K562 (cell line): ENCODE measurements at regions not wholly inside any gene's neighbourhood (a gene's known extent, or its start where the extent isn't known, plus 50 kb on each side); places are given as distances from the start of the nearest gene placed in this dataset.

Source experiments
- ATAC-seq: fragments of 200-7000 bp; cut with Tn5 transposase; 3 replicates; pipeline ENCODE4 v1.9.1; 2020; ENCODE audit warnings: moderate library complexity
- BruUV-seq: library from RNA; stranded (reverse); fragments of 400-500 nt; replicated peaks from 2 replicates; lab custom pipeline; 2021; lab: Mats Ljungman, UMichigan
- CTCF ChIA-PET: fragments of 300-600 bp; formaldehyde crosslinking; extraction: SDS; loops from one replicate; lab custom pipeline; 2021; ENCODE audit warnings: low intra/inter-chr PET ratio; lab: Yijun Ruan, JAX
- POLR2A ChIA-PET: fragments of 300-600, 350-650 bp; sonication (Branson Sonifier 250); formaldehyde crosslinking; extraction: SDS; loops from one replicate; lab custom pipeline; 2021; ENCODE audit warnings: antibody characterized with exemption, inconsistent platforms; lab: Yijun Ruan, JAX
- DNase-seq, 4 experiments: peaks; one replicate each; pipeline versions ENCODE4 v3.0.0 to v3.0.0-alpha.2; 2011 to 2018; ENCODE audit warnings: low spot score in 3 of 4, mixed read lengths in 3 of 4; ENCODE audit errors: extremely low read depth in 1 of 4
- FAIRE-seq: peaks from 2 replicates; lab custom pipeline; 2011; peaks lifted over from hg19 to GRCh38; lab: Jason Lieb, UNC
- H2AFZ ChIP-seq: 2 replicates; pipeline ENCODE4 v1.6.0; 2011; ENCODE audit warnings: low read depth, low read length, control low read depth, inconsistent platforms
- H3K27ac ChIP-seq: fragments of 200-600 bp; 3 replicates; pipeline ENCODE4 v1.8.0; 2011; ENCODE audit warnings: low read depth, mild to moderate bottlenecking, control low read depth, inconsistent platforms, low read length, moderate library complexity, mixed read lengths; ENCODE audit errors: extremely low read depth
- H3K27me3 ChIP-seq, 2 experiments: fragments of 300-600 bp in 1 of 2; 2 replicates in 1 of 2; 3 replicates in 1 of 2; pipeline versions ENCODE4 v1.6.0 to v1.8.0; 2011; ENCODE audit warnings: inconsistent platforms in 2 of 2, low read length in 2 of 2, mild to moderate bottlenecking in 1 of 2, mixed read lengths in 1 of 2, moderate library complexity in 1 of 2; ENCODE audit not compliant: control insufficient read depth in 2 of 2, insufficient read depth in 2 of 2
- H3K36me3 ChIP-seq: fragments of 300-600 bp; 3 replicates; pipeline ENCODE4 v1.8.0; 2011; ENCODE audit warnings: mild to moderate bottlenecking, low read length, inconsistent platforms; ENCODE audit not compliant: control insufficient read depth, insufficient read depth
- H3K4me1 ChIP-seq, 2 experiments: fragments of 200-600 bp in 1 of 2; replicated peaks in 1 of 2; 2 replicates in 1 of 2; 3 replicates in 1 of 2; pipeline versions ENCODE4 v1.5.1 to v1.8.0; 2011; ENCODE audit warnings: inconsistent platforms in 2 of 2, low read length in 2 of 2, mild to moderate bottlenecking in 1 of 2, mixed read lengths in 1 of 2, moderate library complexity in 1 of 2; ENCODE audit not compliant: control insufficient read depth in 2 of 2, insufficient read depth in 2 of 2
- H3K4me2 ChIP-seq: 2 replicates; pipeline ENCODE4 v1.6.1; 2011; ENCODE audit warnings: low read length, control low read depth, inconsistent platforms, mixed read lengths; ENCODE audit not compliant: insufficient read depth
- H3K4me3 ChIP-seq: fragments of 200-600 bp; sonication (generic), shearing (Covaris generic); 2 replicates; pipeline ENCODE4 v1.5.1; 2016; ENCODE audit warnings: control low read depth, inconsistent platforms
- H3K79me2 ChIP-seq: fragments of 200-600 bp; 3 replicates; pipeline ENCODE4 v1.8.0; 2011; ENCODE audit warnings: low read length, inconsistent platforms; ENCODE audit not compliant: control insufficient read depth, insufficient read depth
- H3K9ac ChIP-seq, 2 experiments: 2 replicates each; pipeline versions ENCODE4 v1.6.0 to v1.6.1; 2011; ENCODE audit warnings: low read depth in 2 of 2, low read length in 2 of 2, control low read depth in 1 of 2, inconsistent platforms in 1 of 2, mild to moderate bottlenecking in 1 of 2, mixed read lengths in 1 of 2; ENCODE audit not compliant: insufficient read depth in 1 of 2
- H3K9me1 ChIP-seq: one replicate; pipeline ENCODE4 v1.6.0; 2011; ENCODE audit warnings: inconsistent platforms, mild to moderate bottlenecking, low read length, moderate library complexity; ENCODE audit not compliant: control insufficient read depth, insufficient read depth
- H3K9me3 ChIP-seq: replicated peaks from 2 replicates; pipeline ENCODE4 v1.5.1; 2011; ENCODE audit warnings: low read depth, low read length, inconsistent platforms; ENCODE audit not compliant: control insufficient read depth, insufficient read depth
- H4K20me1 ChIP-seq: replicated peaks from 2 replicates; pipeline ENCODE4 v1.6.1; 2011; ENCODE audit warnings: low read length, inconsistent platforms, mixed read lengths; ENCODE audit not compliant: control insufficient read depth, insufficient read depth
- HDAC2 ChIP-seq: fragments of 450-650 bp; IDR thresholded peaks from 2 replicates; pipeline ENCODE4 v1.6.1; 2016; ENCODE audit warnings: mild to moderate bottlenecking
- HMG20A ChIP-seq: fragments of 450-650 bp; formaldehyde crosslinking; conservative IDR thresholded peaks from 2 replicates; pipeline ENCODE4 v1.4.0; 2020; ENCODE audit warnings: mild to moderate bottlenecking, mixed read lengths
- TAF7 ChIP-seq: fragments of 450-650 bp; IDR thresholded peaks from 2 replicates; pipeline ENCODE4 v1.6.1; 2016; ENCODE audit warnings: missing genetic modification characterization, missing compliant biosample characterization
- TFE3 ChIP-seq: fragments of 450-650 bp; formaldehyde crosslinking; IDR thresholded peaks from 2 replicates; pipeline ENCODE4 v1.4.0; 2020; ENCODE audit warnings: mild to moderate bottlenecking, mixed read lengths
- ZNF134 ChIP-seq: fragments of 250-450 bp; sonication (Bioruptor Pico); conservative IDR thresholded peaks from 2 replicates; pipeline ENCODE4 v1.4.0; 2020
- WGBS: fragments of 100-300 bp; shearing (Covaris generic); methylation state at CpG from one replicate; pipeline ENCODE4 v1.1.6; 2016; ENCODE audit warnings: low coverage, mixed read lengths; ENCODE audit not compliant: insufficient coverage; ENCODE audit errors: missing lambda C conversion rate; 5-methylcytosine and 5-hydroxymethylcytosine counted together
- in situ Hi-C: fragments of 300-500 bp; cut with MboI; formaldehyde crosslinking; loops from 4 replicates; pipeline ENCODE4 v1.15.0; 2018; ENCODE audit warnings: inconsistent platforms, mixed read lengths
- intact Hi-C: fragments of 100-400 bp; cut with micrococcal nuclease; formaldehyde crosslinking; loops from 2 replicates; pipeline ENCODE4 v1.14.2; 2022

- no peak for TF ChIP-seq HMG20A (CRISPR knock-in tag)
- TF ChIP-seq TAF7 (tag): no peak
Measured at GRCh38 chr6:148138573-148138972, 204.1 kb upstream of the SASH1 start (continued).

- H3K4me3 ChIP-seq: no peak overlapping the region
- H3K9ac ChIP-seq: no peak overlapping the region
- FAIRE-seq (no peak), DNase-seq (no peak), ATAC-seq (no peak)
- no peaks in the 10 kb centered on the region for H4K20me1 ChIP-seq
- 0 out of 2 replicates have a peak, but pooled peaks cover 2% of the 10 kb centered on the region for H3K9me3 ChIP-seq
- no peaks in the 10 kb centered on the region for H3K79me2 ChIP-seq
- 0 out of 2 replicates have a peak, but pooled peaks have one; percentile 25 for TF ChIP-seq ZNF134 (CRISPR knock-in tag)
- TF ChIP-seq TFE3 (CRISPR knock-in tag): peak; percentile 80
- no peak for TF ChIP-seq HDAC2
- ChIA-PET POLR2A (no interaction called here), CTCF (interaction anchor here (0.6 kb wide), 1 partner anchor 607 kb away, joined by 5 read pairs; no protein-coding TSS in a partner anchor)
- 4% methylated on average over 5 of the region's 5 CpGs for WGBS
- no TSS peak for BruUV-seq
- intact Hi-C loops (loop anchor here (10.0 kb wide), 1 partner anchor 324 kb away; no protein-coding TSS in a partner anchor), in situ Hi-C loops (no loop called here)
- H3K27me3 ChIP-seq: 0 out of 5 replicates have a peak, but pooled peaks cover 0 to 3% of the 10 kb centered on the region in 2 experiments
- H3K27ac ChIP-seq: no peak overlapping the region
- H3K4me2 ChIP-seq: no peak overlapping the region
- no peaks in the 10 kb centered on the region for H3K4me1 ChIP-seq
- no peaks in the 10 kb centered on the region for H3K9me1 ChIP-seq
- H3K36me3 ChIP-seq: no peaks in the 10 kb centered on the region
- no peak overlapping the region for H2AFZ ChIP-seq
Measured at GRCh38 chr6:148140772-148141557, 201.7 kb upstream of the SASH1 start.
